Glutamatergic neuron (in vitro differentiated cells): ENCODE measurements at regions not wholly inside any gene's neighbourhood (a gene's known extent, or its start where the extent isn't known, plus 50 kb on each side); places are given as distances from the start of the nearest gene placed in this dataset.

Experiments
- DNase-seq: peaks from one replicate; pipeline ENCODE4 v3.0.0; 2022
- H3K27ac Mint-ChIP-seq: one replicate; pipeline ENCODE4 v1.8.0; 2020; ENCODE audit warnings: mild to moderate bottlenecking, mixed read lengths, inconsistent platforms; ENCODE audit not compliant: unreplicated experiment
- H3K27me3 Mint-ChIP-seq: one replicate; pipeline ENCODE4 v1.8.0; 2020; ENCODE audit warnings: mild to moderate bottlenecking, moderate library complexity, mixed read lengths, inconsistent platforms; ENCODE audit not compliant: unreplicated experiment
- H3K36me3 Mint-ChIP-seq: one replicate; pipeline ENCODE4 v1.8.0; 2020; ENCODE audit warnings: mild to moderate bottlenecking, mixed read lengths, inconsistent platforms; ENCODE audit not compliant: unreplicated experiment
- H3K4me1 Mint-ChIP-seq: one replicate; pipeline ENCODE4 v1.8.0; 2020; ENCODE audit warnings: mild to moderate bottlenecking, low read depth, mixed read lengths, inconsistent platforms; ENCODE audit not compliant: unreplicated experiment
- H3K4me3 Mint-ChIP-seq: one replicate; pipeline ENCODE4 v1.8.0; 2020; ENCODE audit warnings: mild to moderate bottlenecking, mixed read lengths, inconsistent platforms; ENCODE audit not compliant: unreplicated experiment
- H3K9me3 Mint-ChIP-seq: one replicate; pipeline ENCODE4 v1.8.0; 2020; ENCODE audit warnings: mild to moderate bottlenecking, moderate library complexity, mixed read lengths, inconsistent platforms; ENCODE audit not compliant: unreplicated experiment
- TF ChIP-seq, protein P1 (sequence below): fragments of 200-600 bp; sonication (generic); IDR thresholded peaks from one replicate; pipeline ENCODE4 v1.5.0; 2021; ENCODE audit not compliant: partially characterized antibody, unreplicated experiment

DNA sequence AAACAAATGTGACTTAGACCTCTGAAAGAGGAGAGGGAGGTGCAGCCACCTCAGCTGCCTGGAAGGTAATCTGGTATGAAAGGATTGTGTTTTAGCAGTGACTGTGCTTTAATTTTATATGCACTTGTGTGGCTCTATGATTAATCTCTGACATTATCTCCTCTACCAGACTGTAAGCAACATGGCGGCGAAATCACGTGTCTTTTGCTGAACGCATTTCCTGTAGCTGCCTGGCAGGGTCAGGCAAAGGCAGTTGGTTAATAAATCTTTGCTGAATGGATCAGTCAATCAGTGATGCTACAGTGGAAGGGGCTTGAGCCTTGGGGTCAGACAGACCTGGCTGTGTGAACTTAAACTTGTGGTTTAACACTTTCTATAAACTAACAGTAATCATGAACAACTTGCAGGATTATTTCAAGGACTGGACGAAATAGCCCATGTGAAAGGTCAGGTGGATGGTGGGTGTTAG lies 96.9 kb downstream of the ADSS2 start:
- Mint-ChIP-seq H3K9me3 (no peaks in the 10 kb centered on the region), H3K36me3 (no peaks in the 10 kb centered on the region), H3K27me3 (no peaks in the 10 kb centered on the region), H3K4me3 (no peak overlapping the region), H3K27ac (no peak overlapping the region), H3K4me1 (no peaks in the 10 kb centered on the region)
- no peak for DNase-seq
- TF ChIP-seq, protein P1, sequence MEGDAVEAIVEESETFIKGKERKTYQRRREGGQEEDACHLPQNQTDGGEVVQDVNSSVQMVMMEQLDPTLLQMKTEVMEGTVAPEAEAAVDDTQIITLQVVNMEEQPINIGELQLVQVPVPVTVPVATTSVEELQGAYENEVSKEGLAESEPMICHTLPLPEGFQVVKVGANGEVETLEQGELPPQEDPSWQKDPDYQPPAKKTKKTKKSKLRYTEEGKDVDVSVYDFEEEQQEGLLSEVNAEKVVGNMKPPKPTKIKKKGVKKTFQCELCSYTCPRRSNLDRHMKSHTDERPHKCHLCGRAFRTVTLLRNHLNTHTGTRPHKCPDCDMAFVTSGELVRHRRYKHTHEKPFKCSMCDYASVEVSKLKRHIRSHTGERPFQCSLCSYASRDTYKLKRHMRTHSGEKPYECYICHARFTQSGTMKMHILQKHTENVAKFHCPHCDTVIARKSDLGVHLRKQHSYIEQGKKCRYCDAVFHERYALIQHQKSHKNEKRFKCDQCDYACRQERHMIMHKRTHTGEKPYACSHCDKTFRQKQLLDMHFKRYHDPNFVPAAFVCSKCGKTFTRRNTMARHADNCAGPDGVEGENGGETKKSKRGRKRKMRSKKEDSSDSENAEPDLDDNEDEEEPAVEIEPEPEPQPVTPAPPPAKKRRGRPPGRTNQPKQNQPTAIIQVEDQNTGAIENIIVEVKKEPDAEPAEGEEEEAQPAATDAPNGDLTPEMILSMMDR, result no peak

DNA sequence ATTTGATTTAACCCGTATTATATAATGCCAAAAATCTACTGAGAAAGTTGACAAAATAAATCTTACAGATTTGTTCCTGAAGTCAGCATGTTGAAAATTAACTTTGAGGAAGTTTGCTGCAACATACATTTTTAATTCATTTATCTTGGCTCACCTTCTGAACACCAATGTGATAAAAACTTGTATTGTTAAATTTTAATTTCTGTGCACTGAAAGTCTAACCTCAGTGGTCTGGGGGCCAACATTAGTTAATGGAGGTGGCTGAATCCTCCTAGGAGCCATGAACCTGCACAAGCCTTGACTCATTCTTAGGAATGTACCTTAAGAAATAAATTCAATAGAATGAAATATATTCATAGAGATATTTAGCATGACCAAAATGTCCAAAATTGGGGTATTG lies 95.3 kb downstream of the ADSS2 start:
- no peaks in the 10 kb centered on the region for H3K27me3 Mint-ChIP-seq
- H3K4me1 Mint-ChIP-seq, result no peaks in the 10 kb centered on the region
- DNase-seq, result no peak
- TF ChIP-seq, protein P1, result no peak
- H3K4me3 Mint-ChIP-seq, result no peak overlapping the region
- H3K27ac Mint-ChIP-seq, result no peak overlapping the region
- no peaks in the 10 kb centered on the region for H3K9me3 Mint-ChIP-seq
- H3K36me3 Mint-ChIP-seq, result no peaks in the 10 kb centered on the region
